CD8-positive, alpha-beta memory T cell (primary cell): ENCODE measurements at regions not wholly inside any gene's neighbourhood (a gene's known extent, or its start where the extent isn't known, plus 50 kb on each side); places are given as distances from the start of the nearest gene placed in this dataset.

Source experiments
- CTCF ChIA-PET: fragments of 350-600 bp; sonication (Branson Sonifier 250); formaldehyde crosslinking; loops from one replicate; lab custom pipeline; 2021; ENCODE audit warnings: antibody characterized with exemption; lab: Charles Lee
- POLR2A ChIA-PET: fragments of 350-600 bp; sonication (Branson Sonifier 250); formaldehyde crosslinking; loops from one replicate; lab custom pipeline; 2021; ENCODE audit warnings: antibody characterized with exemption; lab: Charles Lee
- DNase-seq, 5 donors: peaks; one replicate each; pipeline versions ENCODE4 v3.0.0 to v3.0.0-alpha.2; 2020 to 2022; ENCODE audit warnings: mixed read lengths in 1 of 5
- H3K27ac ChIP-seq: one replicate; pipeline ENCODE4 v1.7.0; 2013; ENCODE audit warnings: low read depth, mild to moderate bottlenecking, low read length, moderate library complexity
- H3K27me3 ChIP-seq: 2 replicates; pipeline ENCODE4 v1.7.0; 2013; ENCODE audit warnings: low read length, mild to moderate bottlenecking; ENCODE audit not compliant: insufficient read depth, poor library complexity, severe bottlenecking
- H3K36me3 ChIP-seq: 2 replicates; pipeline ENCODE4 v1.7.0; 2013; ENCODE audit warnings: mild to moderate bottlenecking, low read length, moderate library complexity; ENCODE audit not compliant: insufficient read depth
- H3K4me1 ChIP-seq: 2 replicates; pipeline ENCODE4 v1.7.0; 2013; ENCODE audit warnings: mild to moderate bottlenecking, low read length, moderate library complexity; ENCODE audit not compliant: insufficient read depth
- H3K4me3 ChIP-seq: 2 replicates; pipeline ENCODE4 v1.7.0; 2013; ENCODE audit warnings: mild to moderate bottlenecking, low read length
- H3K9me3 ChIP-seq: 2 replicates; pipeline ENCODE4 v1.7.0; 2013; ENCODE audit warnings: mild to moderate bottlenecking, low read length
- H3K27ac Mint-ChIP-seq, 8 donors: one replicate each; pipeline ENCODE4 v1.8.0; 2020 to 2021; ENCODE audit warnings: mixed read lengths in 8 of 8, mild to moderate bottlenecking in 6 of 8, inconsistent platforms in 3 of 8, moderate library complexity in 3 of 8
- H3K27me3 Mint-ChIP-seq, 2 donors: one replicate each; pipeline ENCODE4 v1.8.0; 2020 to 2021; ENCODE audit warnings: mixed read lengths in 2 of 2, mild to moderate bottlenecking in 1 of 2, moderate library complexity in 1 of 2
- H3K36me3 Mint-ChIP-seq, 3 donors: one replicate each; pipeline ENCODE4 v1.8.0; 2020 to 2021; ENCODE audit warnings: mixed read lengths in 3 of 3, inconsistent platforms in 1 of 3, mild to moderate bottlenecking in 1 of 3
- H3K4me1 Mint-ChIP-seq, 3 donors: one replicate each; pipeline ENCODE4 v1.8.0; 2020 to 2021; ENCODE audit warnings: mixed read lengths in 3 of 3, inconsistent platforms in 1 of 3, mild to moderate bottlenecking in 1 of 3
- H3K4me3 Mint-ChIP-seq, 7 donors: one replicate each; pipeline ENCODE4 v1.8.0; 2020 to 2021; ENCODE audit warnings: mixed read lengths in 7 of 7, mild to moderate bottlenecking in 6 of 7, moderate library complexity in 4 of 7, inconsistent platforms in 2 of 7
- H3K9me3 Mint-ChIP-seq, 5 donors: one replicate each; pipeline ENCODE4 v1.8.0; 2020 to 2022; ENCODE audit warnings: mixed read lengths in 5 of 5, mild to moderate bottlenecking in 3 of 5, moderate library complexity in 2 of 5, inconsistent platforms in 1 of 5

- CTCF ChIA-PET, result no interaction called here
Observed at GRCh38 chr9:107929443-107929842, 439.9 kb upstream of the KLF4 start.

GRCh38 chr9:107928701-107929371 is 439.3 kb upstream of the KLF4 start:
- ChIA-PET CTCF (no interaction called here), POLR2A (no interaction called here)
- H3K36me3 ChIP-seq, result no peaks in the 10 kb centered on the region
- Mint-ChIP-seq H3K4me3 (no peak overlapping the region), H3K27me3 (no peaks in the 10 kb centered on the region), H3K4me1 (no peaks in the 10 kb centered on the region), H3K36me3 (no peaks in the 10 kb centered on the region), H3K27ac (peak overlapping the region in 1 of 8 donors; percentile 46), H3K9me3 (peaks cover 0 to 6% (median under 1%) of the 10 kb centered on the region in 5 donors)
- H3K4me1 ChIP-seq, result no peaks in the 10 kb centered on the region
- H3K27me3 ChIP-seq, result no peaks in the 10 kb centered on the region
- DNase-seq, result no peak
- no peak overlapping the region for H3K4me3 ChIP-seq
- no peaks in the 10 kb centered on the region for H3K9me3 ChIP-seq
- no peak overlapping the region for H3K27ac ChIP-seq

More at GRCh38 chr9:107929443-107929842, 439.9 kb upstream of the KLF4 start:
- Mint-ChIP-seq H3K4me3 (no peak overlapping the region), H3K4me1 (no peaks in the 10 kb centered on the region), H3K36me3 (no peaks in the 10 kb centered on the region), H3K27ac (no peak overlapping the region), H3K9me3 (peaks cover 0 to 6% (median 3%) of the 10 kb centered on the region in 5 donors), H3K27me3 (no peaks in the 10 kb centered on the region)
- POLR2A ChIA-PET, result no interaction called here
- H3K36me3 ChIP-seq, result no peaks in the 10 kb centered on the region
- no peak overlapping the region for H3K4me3 ChIP-seq
- H3K27ac ChIP-seq, result no peak overlapping the region
- no peaks in the 10 kb centered on the region for H3K4me1 ChIP-seq
- no peak for DNase-seq
- H3K27me3 ChIP-seq, result no peaks in the 10 kb centered on the region
- H3K9me3 ChIP-seq, result no peaks in the 10 kb centered on the region

GRCh38 chr9:107927276-107927675 is 437.7 kb upstream of the KLF4 start:
- H3K36me3 ChIP-seq, result no peaks in the 10 kb centered on the region
- no peaks in the 10 kb centered on the region for H3K4me1 Mint-ChIP-seq
- ChIA-PET CTCF (no interaction called here), POLR2A (no interaction called here)
- H3K27me3 Mint-ChIP-seq, result no peaks in the 10 kb centered on the region
- no peak for DNase-seq
- no peaks in the 10 kb centered on the region for H3K36me3 Mint-ChIP-seq
- no peak overlapping the region for H3K4me3 ChIP-seq
- H3K4me1 ChIP-seq, result no peaks in the 10 kb centered on the region
- no peak overlapping the region for H3K4me3 Mint-ChIP-seq
- H3K27ac ChIP-seq, result no peak overlapping the region
- H3K27me3 ChIP-seq, result no peaks in the 10 kb centered on the region
- peaks cover 0 to 6% (median 5%) of the 10 kb centered on the region in 5 donors for H3K9me3 Mint-ChIP-seq
- no peak overlapping the region for H3K27ac Mint-ChIP-seq
- no peaks in the 10 kb centered on the region for H3K9me3 ChIP-seq

- no peaks in the 10 kb centered on the region for H3K4me1 Mint-ChIP-seq
- H3K9me3 Mint-ChIP-seq, result peaks cover 0 to 7% (median 6%) of the 10 kb centered on the region in 5 donors
- H3K27me3 Mint-ChIP-seq, result no peaks in the 10 kb centered on the region
- no peaks in the 10 kb centered on the region for H3K9me3 ChIP-seq
- no peak overlapping the region for H3K27ac Mint-ChIP-seq
- POLR2A ChIA-PET, result no interaction called here
- no peak for DNase-seq
- H3K27me3 ChIP-seq, result no peaks in the 10 kb centered on the region
- no peaks in the 10 kb centered on the region for H3K36me3 ChIP-seq
- H3K36me3 Mint-ChIP-seq, result no peaks in the 10 kb centered on the region
- no peak overlapping the region for H3K4me3 Mint-ChIP-seq
- CTCF ChIA-PET, result no interaction called here
- H3K4me1 ChIP-seq, result no peaks in the 10 kb centered on the region
- no peak overlapping the region for H3K4me3 ChIP-seq
- H3K27ac ChIP-seq, result no peak overlapping the region
Observed at GRCh38 chr9:107925749-107926297, 436.3 kb upstream of the KLF4 start.

- Histone ChIP-seq H3K27me3 (no peaks in the 10 kb centered on the region), H3K9me3 (no peaks in the 10 kb centered on the region), H3K4me1 (no peaks in the 10 kb centered on the region), H3K4me3 (no peak overlapping the region), H3K27ac (no peak overlapping the region), H3K36me3 (no peaks in the 10 kb centered on the region)
- Mint-ChIP-seq H3K9me3 (peaks cover 3 to 8% (median 6%) of the 10 kb centered on the region in 5 donors), H3K36me3 (no peaks in the 10 kb centered on the region), H3K4me3 (no peak overlapping the region), H3K27ac (no peak overlapping the region), H3K27me3 (no peaks in the 10 kb centered on the region), H3K4me1 (no peaks in the 10 kb centered on the region)
- no peak for DNase-seq
- POLR2A ChIA-PET, result no interaction called here
- CTCF ChIA-PET, result no interaction called here
Observed at GRCh38 chr9:107922260-107922659, 432.7 kb upstream of the KLF4 start.

- Mint-ChIP-seq H3K9me3 (peaks cover 2 to 22% (median 6%) of the 10 kb centered on the region in 5 donors), H3K27me3 (no peaks in the 10 kb centered on the region), H3K36me3 (no peaks in the 10 kb centered on the region), H3K4me1 (no peaks in the 10 kb centered on the region), H3K27ac (no peak overlapping the region), H3K4me3 (no peak overlapping the region)
- no peaks in the 10 kb centered on the region for H3K27me3 ChIP-seq
- no peak overlapping the region for H3K4me3 ChIP-seq
- POLR2A ChIA-PET, result no interaction called here
- H3K4me1 ChIP-seq, result no peaks in the 10 kb centered on the region
- H3K27ac ChIP-seq, result no peak overlapping the region
- no peaks in the 10 kb centered on the region for H3K9me3 ChIP-seq
- no peaks in the 10 kb centered on the region for H3K36me3 ChIP-seq
- no peak for DNase-seq
- CTCF ChIA-PET, result no interaction called here
Observed at GRCh38 chr9:107919263-107919662, 429.7 kb upstream of the KLF4 start.

GRCh38 chr9:107918749-107919148 is 429.2 kb upstream of the KLF4 start:
- Histone ChIP-seq H3K4me1 (no peaks in the 10 kb centered on the region), H3K27me3 (no peaks in the 10 kb centered on the region), H3K27ac (no peak overlapping the region), H3K4me3 (no peak overlapping the region), H3K36me3 (no peaks in the 10 kb centered on the region), H3K9me3 (no peaks in the 10 kb centered on the region)
- Mint-ChIP-seq H3K9me3 (peaks cover 2 to 22% (median 6%) of the 10 kb centered on the region in 5 donors), H3K27ac (no peak overlapping the region), H3K36me3 (no peaks in the 10 kb centered on the region), H3K27me3 (no peaks in the 10 kb centered on the region), H3K4me1 (no peaks in the 10 kb centered on the region), H3K4me3 (no peak overlapping the region)
- no peak for DNase-seq
- CTCF ChIA-PET, result no interaction called here
- POLR2A ChIA-PET, result no interaction called here

- Histone ChIP-seq H3K9me3 (no peaks in the 10 kb centered on the region), H3K4me1 (no peaks in the 10 kb centered on the region), H3K27me3 (no peaks in the 10 kb centered on the region), H3K27ac (no peak overlapping the region), H3K4me3 (no peak overlapping the region), H3K36me3 (no peaks in the 10 kb centered on the region)
- ChIA-PET POLR2A (no interaction called here), CTCF (no interaction called here)
- no peaks in the 10 kb centered on the region for H3K4me1 Mint-ChIP-seq
- H3K27ac Mint-ChIP-seq, result no peak overlapping the region
- no peaks in the 10 kb centered on the region for H3K27me3 Mint-ChIP-seq
- no peak overlapping the region for H3K4me3 Mint-ChIP-seq
- H3K9me3 Mint-ChIP-seq, result peaks cover 3 to 23% (median 6%) of the 10 kb centered on the region in 5 donors
- H3K36me3 Mint-ChIP-seq, result no peaks in the 10 kb centered on the region
- no peak for DNase-seq
Observed at GRCh38 chr9:107914151-107914550, 424.6 kb upstream of the KLF4 start.
